Neuronal stem cell (in vitro differentiated cells): ENCODE measurements at regions not wholly inside any gene's neighbourhood (a gene's known extent, or its start where the extent isn't known, plus 50 kb on each side); places are given as distances from the start of the nearest gene placed in this dataset.
A peak's percentile ranks its signal among the peaks of the same experiment; 100 is the strongest.

Source experiments
- DNase-seq: peaks from one replicate; pipeline ENCODE4 v3.0.0-alpha.2; 2013; ENCODE audit warnings: low spot score
- H2AFZ ChIP-seq: one replicate; pipeline ENCODE4 v1.6.1; 2013; ENCODE audit warnings: mild to moderate bottlenecking, low read length, inconsistent platforms
- H2AK5ac ChIP-seq: 2 replicates; pipeline ENCODE4 v1.6.1; 2013; ENCODE audit warnings: low read depth, mild to moderate bottlenecking, inconsistent platforms, low read length, moderate library complexity, mixed read lengths
- H2BK120ac ChIP-seq: 2 replicates; pipeline ENCODE4 v1.6.1; 2013; ENCODE audit warnings: low read depth, mild to moderate bottlenecking, inconsistent platforms, low read length, moderate library complexity, mixed read lengths
- H2BK12ac ChIP-seq: one replicate; pipeline ENCODE4 v1.6.1; 2013; ENCODE audit warnings: low read length, inconsistent platforms
- H2BK15ac ChIP-seq: 2 replicates; pipeline ENCODE4 v1.6.1; 2013; ENCODE audit warnings: mild to moderate bottlenecking, low read length, inconsistent platforms, mixed read lengths
- H2BK5ac ChIP-seq: one replicate; pipeline ENCODE4 v1.6.1; 2013; ENCODE audit warnings: inconsistent platforms, mild to moderate bottlenecking, low read length, moderate library complexity
- H3K14ac ChIP-seq: one replicate; pipeline ENCODE4 v1.6.1; 2013; ENCODE audit warnings: low read length, inconsistent platforms
- H3K18ac ChIP-seq: 2 replicates; pipeline ENCODE4 v1.6.1; 2013; ENCODE audit warnings: low read length, inconsistent platforms
- H3K23ac ChIP-seq: 2 replicates; pipeline ENCODE4 v1.6.1; 2013; ENCODE audit warnings: low read depth, mild to moderate bottlenecking, mixed read lengths, low read length, inconsistent platforms; ENCODE audit not compliant: poor library complexity
- H3K27ac ChIP-seq: replicated peaks from 3 replicates; pipeline ENCODE4 v1.5.1; 2013; ENCODE audit warnings: low read length, inconsistent platforms
- H3K27me3 ChIP-seq, 3 experiments: 2 replicates each; pipeline ENCODE4 v1.6.1; 2013; ENCODE audit warnings: low read length in 3 of 3, mild to moderate bottlenecking in 2 of 3, inconsistent platforms in 1 of 3, low read depth in 1 of 3, mixed read lengths in 1 of 3, moderate library complexity in 1 of 3; ENCODE audit not compliant: control insufficient read depth in 3 of 3, insufficient read depth in 3 of 3
- H3K36me3 ChIP-seq, 2 donors: replicated peaks in 1 of 2; 2 replicates each; pipeline ENCODE4 v1.6.1; 2013; ENCODE audit warnings: low read length in 2 of 2; ENCODE audit not compliant: control insufficient read depth in 2 of 2, insufficient read depth in 2 of 2
- H3K4ac ChIP-seq: 2 replicates; pipeline ENCODE4 v1.6.1; 2013; ENCODE audit warnings: inconsistent platforms, mild to moderate bottlenecking, low read length, moderate library complexity
- H3K4me1 ChIP-seq, 2 donors: 1 replicate in 1 of 2; 2 replicates in 1 of 2; pipeline ENCODE4 v1.6.1; 2013; ENCODE audit warnings: low read length in 2 of 2, low read depth in 1 of 2; ENCODE audit not compliant: control insufficient read depth in 2 of 2, insufficient read depth in 1 of 2
- H3K4me2 ChIP-seq: one replicate; pipeline ENCODE4 v1.6.1; 2013; ENCODE audit warnings: mild to moderate bottlenecking, low read length, inconsistent platforms; ENCODE audit not compliant: insufficient read depth, poor library complexity, severe bottlenecking
- H3K4me3 ChIP-seq, 2 donors: 2 replicates each; pipeline ENCODE4 v1.5.1; 2013; ENCODE audit warnings: low read length in 2 of 2, mild to moderate bottlenecking in 2 of 2, inconsistent platforms in 1 of 2, moderate library complexity in 1 of 2
- H3K79me1 ChIP-seq: one replicate; pipeline ENCODE4 v1.6.1; 2013; ENCODE audit warnings: low read depth, mild to moderate bottlenecking, inconsistent platforms, low read length, moderate library complexity
- H3K9ac ChIP-seq: one replicate; pipeline ENCODE4 v1.6.1; 2013; ENCODE audit warnings: mild to moderate bottlenecking, low read depth, low read length, inconsistent platforms; ENCODE audit not compliant: poor library complexity
- H3K9me3 ChIP-seq, 2 donors: replicated peaks in 1 of 2; 2 replicates each; pipeline versions ENCODE3 to v1.6.1; 2013; ENCODE audit warnings: low read length in 2 of 2, mild to moderate bottlenecking in 2 of 2, inconsistent platforms in 1 of 2, low read depth in 1 of 2, mixed read lengths in 1 of 2, moderate library complexity in 1 of 2; ENCODE audit not compliant: control insufficient read depth in 2 of 2, insufficient read depth in 1 of 2
- H4K8ac ChIP-seq: one replicate; pipeline ENCODE4 v1.6.1; 2013; ENCODE audit warnings: low read depth, mild to moderate bottlenecking, inconsistent platforms, low read length, moderate library complexity
- H4K91ac ChIP-seq: one replicate; pipeline ENCODE4 v1.6.1; 2013; ENCODE audit warnings: low read length, low read depth, mild to moderate bottlenecking, inconsistent platforms; ENCODE audit not compliant: poor library complexity
- WGBS, 2 donors: extraction: QIAGEN DNeasy Blood & Tissue Kit; methylation state at CpG; one replicate each; pipeline ENCODE4 v1.1.7; 2013; ENCODE audit warnings: missing lambda C conversion rate in 2 of 2, mixed read lengths in 1 of 2; ENCODE audit not compliant: insufficient read length in 2 of 2, insufficient replicate concordance in 1 of 2; ENCODE audit errors: extremely low coverage in 2 of 2; 5-methylcytosine and 5-hydroxymethylcytosine counted together

- H2BK5ac ChIP-seq = no peak overlapping the region
- H3K14ac ChIP-seq = no peak overlapping the region
- H3K4me3 ChIP-seq = no peak overlapping the region
- peaks cover 12 to 16% of the 10 kb centered on the region in 2 donors for H3K4me1 ChIP-seq
- no peak overlapping the region for H2BK120ac ChIP-seq
- DNase-seq = no peak
- peaks cover 0 to 5% of the 10 kb centered on the region in 2 donors for H3K9me3 ChIP-seq
- H4K8ac ChIP-seq = no peak overlapping the region
- no peak overlapping the region for H3K18ac ChIP-seq
- peak overlapping the region; percentile 11 for H2AFZ ChIP-seq
- no peak overlapping the region for H2AK5ac ChIP-seq
- no peaks in the 10 kb centered on the region for H3K36me3 ChIP-seq
- H3K27ac ChIP-seq = no peak overlapping the region
- no peak overlapping the region for H4K91ac ChIP-seq
- no peak overlapping the region for H3K9ac ChIP-seq
- no peaks in the 10 kb centered on the region for H3K79me1 ChIP-seq
- H2BK12ac ChIP-seq = no peak overlapping the region
- no peaks in the 10 kb centered on the region for H3K27me3 ChIP-seq
- no CpG with 5 or more reads among the region's 6 CpGs for WGBS, 2 donors
- H3K4ac ChIP-seq = no peak overlapping the region
- no peak overlapping the region for H3K4me2 ChIP-seq
- no peak overlapping the region for H3K23ac ChIP-seq
- H2BK15ac ChIP-seq = no peak overlapping the region
Observed at GRCh38 chr3:182183716-182184430, 472.1 kb downstream of the SOX2 start.

GRCh38 chr3:182185313-182185712 is 473.6 kb downstream of the SOX2 start:
- Histone ChIP-seq H3K14ac (no peak overlapping the region), H3K23ac (no peak overlapping the region), H3K27ac (no peak overlapping the region), H3K18ac (no peak overlapping the region), H2BK12ac (no peak overlapping the region), H3K4me1 (peaks cover 8 to 12% of the 10 kb centered on the region in 2 donors), H2BK15ac (no peak overlapping the region), H3K79me1 (no peaks in the 10 kb centered on the region), H2AK5ac (no peak overlapping the region), H3K9ac (no peak overlapping the region), H2AFZ (peak overlapping the region; percentile 41), H3K4me3 (no peak overlapping the region), H3K9me3 (peaks cover 0 to 5% of the 10 kb centered on the region in 2 donors), H4K91ac (no peak overlapping the region), H2BK120ac (no peak overlapping the region), H3K36me3 (no peaks in the 10 kb centered on the region), H2BK5ac (no peak overlapping the region), H4K8ac (no peak overlapping the region), H3K4me2 (no peak overlapping the region), H3K27me3 (no peaks in the 10 kb centered on the region), H3K4ac (no peak overlapping the region)
- no CpG with 5 or more reads among the region's 1 CpG for WGBS, 2 donors
- no peak for DNase-seq

- no peak overlapping the region for H3K4me2 ChIP-seq
- WGBS, 2 donors = no CpG with 5 or more reads among the region's 2 CpGs
- no peak overlapping the region for H3K18ac ChIP-seq
- no peak overlapping the region for H3K14ac ChIP-seq
- H3K4me1 ChIP-seq = peaks cover 2 to 8% of the 10 kb centered on the region in 2 donors
- H3K4me3 ChIP-seq = no peak overlapping the region
- no peaks in the 10 kb centered on the region for H3K27me3 ChIP-seq
- H4K91ac ChIP-seq = no peak overlapping the region
- no peak overlapping the region for H2AFZ ChIP-seq
- H2BK12ac ChIP-seq = no peak overlapping the region
- H2AK5ac ChIP-seq = no peak overlapping the region
- H3K79me1 ChIP-seq = no peaks in the 10 kb centered on the region
- H3K9me3 ChIP-seq = peaks cover 1 to 8% of the 10 kb centered on the region in 2 donors
- no peak overlapping the region for H4K8ac ChIP-seq
- H2BK5ac ChIP-seq = no peak overlapping the region
- no peak overlapping the region for H3K27ac ChIP-seq
- H2BK15ac ChIP-seq = no peak overlapping the region
- H3K4ac ChIP-seq = no peak overlapping the region
- H2BK120ac ChIP-seq = no peak overlapping the region
- H3K36me3 ChIP-seq = no peaks in the 10 kb centered on the region
- no peak overlapping the region for H3K23ac ChIP-seq
- no peak for DNase-seq
- no peak overlapping the region for H3K9ac ChIP-seq
Observed at GRCh38 chr3:182190056-182190455, 478.3 kb downstream of the SOX2 start.

GRCh38 chr3:182198345-182198744 is 486.6 kb downstream of the SOX2 start:
- Histone ChIP-seq H4K91ac (no peak overlapping the region), H3K27me3 (no peaks in the 10 kb centered on the region), H3K18ac (no peak overlapping the region), H3K4me2 (no peak overlapping the region), H2BK120ac (no peak overlapping the region), H2BK5ac (no peak overlapping the region), H4K8ac (no peak overlapping the region), H3K79me1 (no peaks in the 10 kb centered on the region), H3K9me3 (no peaks in the 10 kb centered on the region), H2BK15ac (no peak overlapping the region), H3K9ac (no peak overlapping the region), H3K36me3 (no peaks in the 10 kb centered on the region), H3K23ac (no peak overlapping the region), H2AFZ (no peak overlapping the region), H3K27ac (no peak overlapping the region), H3K4me3 (no peak overlapping the region), H3K4ac (no peak overlapping the region), H3K14ac (no peak overlapping the region), H2BK12ac (no peak overlapping the region), H3K4me1 (peaks cover 9 to 20% of the 10 kb centered on the region in 2 donors), H2AK5ac (no peak overlapping the region)
- no peak for DNase-seq
- WGBS, 2 donors = no CpG with 5 or more reads among the region's 1 CpG
